SU-DHL-6 (cell line): ENCODE measurements at regions not wholly inside any gene's neighbourhood (a gene's known extent, or its start where the extent isn't known, plus 50 kb on each side); places are given as distances from the start of the nearest gene placed in this dataset.

Source experiments
- H2AFZ ChIP-seq: fragments of 200-600 bp; sonication (generic); 2 replicates; pipeline ENCODE4 v1.6.1; 2014; ENCODE audit warnings: low read depth, mild to moderate bottlenecking, moderate library complexity, mixed read lengths, antibody characterized with exemption, low read length; ENCODE audit not compliant: severe bottlenecking
- H3F3A ChIP-seq: fragments of 200-600 bp; shearing (Covaris generic); 2 replicates; pipeline ENCODE4 v1.6.0; 2016; ENCODE audit warnings: antibody characterized with exemption, mild to moderate bottlenecking; ENCODE audit not compliant: insufficient read depth
- H3K27ac ChIP-seq: fragments of 200-600 bp; sonication (generic); 2 replicates; pipeline ENCODE4 v1.5.1; 2016; ENCODE audit warnings: low read depth, mild to moderate bottlenecking, low read length, moderate library complexity, mixed read lengths
- H3K27me3 ChIP-seq: fragments of 200-600 bp; sonication (generic), shearing (Covaris generic); 2 replicates; pipeline ENCODE4 v1.6.0; 2014; ENCODE audit warnings: mild to moderate bottlenecking, low read length
- H3K36me3 ChIP-seq: fragments of 200-600 bp; sonication (generic); 2 replicates; pipeline ENCODE4 v1.6.1; 2014; ENCODE audit warnings: mild to moderate bottlenecking, low read length, mixed read lengths
- H3K4me2 ChIP-seq: fragments of 300-600, 200-600 bp; shearing (Covaris generic), sonication (generic); 2 replicates; pipeline ENCODE4 v1.6.0; 2014; ENCODE audit warnings: low read length, low read depth, mild to moderate bottlenecking; ENCODE audit not compliant: poor library complexity, severe bottlenecking
- H3K4me3 ChIP-seq: fragments of 200-600 bp; sonication (generic); 2 replicates; pipeline ENCODE4 v1.5.1; 2014; ENCODE audit warnings: antibody characterized with exemption, low read length, mild to moderate bottlenecking, mixed read lengths; ENCODE audit not compliant: insufficient read depth, poor library complexity, severe bottlenecking
- H3K79me2 ChIP-seq: fragments of 200-600 bp; sonication (generic); 2 replicates; pipeline ENCODE4 v1.6.1; 2014; ENCODE audit warnings: mild to moderate bottlenecking, low read length, moderate library complexity; ENCODE audit not compliant: insufficient read depth
- H3K9ac ChIP-seq: fragments of 200-600 bp; sonication (generic); 2 replicates; pipeline ENCODE4 v1.7.0; 2014; ENCODE audit warnings: mild to moderate bottlenecking, low read length
- H3K9me2 ChIP-seq: fragments of 200-600 bp; sonication (generic); replicated peaks from 2 replicates; pipeline ENCODE4 v1.6.1; 2014; ENCODE audit warnings: low read length; ENCODE audit not compliant: insufficient read depth
- H3K9me3 ChIP-seq: fragments of 200-600 bp; sonication (generic); 2 replicates; pipeline ENCODE4 v1.6.1; 2014; ENCODE audit warnings: low read length, mixed read lengths; ENCODE audit not compliant: insufficient read depth
- H4K20me1 ChIP-seq: fragments of 200-600 bp; sonication (generic); 2 replicates; pipeline ENCODE4 v1.6.1; 2014; ENCODE audit warnings: low read depth, mild to moderate bottlenecking, antibody characterized with exemption, low read length, moderate library complexity, mixed read lengths
- EZH2phosphoT487 ChIP-seq: fragments of 200-600 bp; sonication (generic), shearing (Covaris generic); conservative IDR thresholded peaks from 2 replicates; pipeline ENCODE4 v1.6.1; 2018; ENCODE audit warnings: mild to moderate bottlenecking, antibody characterized with exemption, low read length, moderate library complexity, mixed read lengths
- TF ChIP-seq, protein P1 (sequence below): fragments of 200-600 bp; sonication (generic); IDR thresholded peaks from one replicate; pipeline ENCODE4 v1.5.1; 2017; ENCODE audit warnings: antibody characterized with exemption, mild to moderate bottlenecking, low read length, moderate library complexity; ENCODE audit not compliant: insufficient read depth, poor library complexity, severe bottlenecking

DNA sequence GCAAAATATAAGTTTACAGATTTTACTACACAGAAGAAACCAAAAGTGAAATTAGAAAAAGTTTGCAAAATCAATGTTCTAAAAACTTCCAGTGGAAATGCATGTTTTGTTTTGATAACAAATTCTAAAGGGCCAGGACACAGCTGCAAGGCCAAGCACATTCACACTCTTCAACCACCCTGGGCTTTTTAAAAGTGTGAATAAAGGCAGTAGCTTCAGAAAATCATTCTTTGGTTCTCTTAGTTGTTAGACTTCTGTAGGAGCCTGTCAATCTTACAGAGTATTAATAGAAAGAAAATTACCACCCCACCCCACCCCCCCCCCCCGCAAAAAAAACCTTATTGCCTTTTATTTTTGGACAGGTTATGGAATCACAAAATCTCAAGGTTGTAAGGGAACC lies 105.2 kb upstream of the EGLN3 start:
- H3F3A ChIP-seq = no peaks in the 10 kb centered on the region
- H3K79me2 ChIP-seq = no peaks in the 10 kb centered on the region
- H2AFZ ChIP-seq = no peak overlapping the region
- no peak overlapping the region for H3K9ac ChIP-seq
- H3K9me2 ChIP-seq = no peaks in the 10 kb centered on the region
- no peak overlapping the region for H3K4me3 ChIP-seq
- H4K20me1 ChIP-seq = no peaks in the 10 kb centered on the region
- TF ChIP-seq EZH2phosphoT487 = no peak
- TF ChIP-seq, protein P1, sequence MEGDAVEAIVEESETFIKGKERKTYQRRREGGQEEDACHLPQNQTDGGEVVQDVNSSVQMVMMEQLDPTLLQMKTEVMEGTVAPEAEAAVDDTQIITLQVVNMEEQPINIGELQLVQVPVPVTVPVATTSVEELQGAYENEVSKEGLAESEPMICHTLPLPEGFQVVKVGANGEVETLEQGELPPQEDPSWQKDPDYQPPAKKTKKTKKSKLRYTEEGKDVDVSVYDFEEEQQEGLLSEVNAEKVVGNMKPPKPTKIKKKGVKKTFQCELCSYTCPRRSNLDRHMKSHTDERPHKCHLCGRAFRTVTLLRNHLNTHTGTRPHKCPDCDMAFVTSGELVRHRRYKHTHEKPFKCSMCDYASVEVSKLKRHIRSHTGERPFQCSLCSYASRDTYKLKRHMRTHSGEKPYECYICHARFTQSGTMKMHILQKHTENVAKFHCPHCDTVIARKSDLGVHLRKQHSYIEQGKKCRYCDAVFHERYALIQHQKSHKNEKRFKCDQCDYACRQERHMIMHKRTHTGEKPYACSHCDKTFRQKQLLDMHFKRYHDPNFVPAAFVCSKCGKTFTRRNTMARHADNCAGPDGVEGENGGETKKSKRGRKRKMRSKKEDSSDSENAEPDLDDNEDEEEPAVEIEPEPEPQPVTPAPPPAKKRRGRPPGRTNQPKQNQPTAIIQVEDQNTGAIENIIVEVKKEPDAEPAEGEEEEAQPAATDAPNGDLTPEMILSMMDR = no peak
- no peaks in the 10 kb centered on the region for H3K27me3 ChIP-seq
- no peaks in the 10 kb centered on the region for H3K36me3 ChIP-seq
- no peak overlapping the region for H3K27ac ChIP-seq
- no peaks in the 10 kb centered on the region for H3K9me3 ChIP-seq
- H3K4me2 ChIP-seq = no peak overlapping the region

DNA sequence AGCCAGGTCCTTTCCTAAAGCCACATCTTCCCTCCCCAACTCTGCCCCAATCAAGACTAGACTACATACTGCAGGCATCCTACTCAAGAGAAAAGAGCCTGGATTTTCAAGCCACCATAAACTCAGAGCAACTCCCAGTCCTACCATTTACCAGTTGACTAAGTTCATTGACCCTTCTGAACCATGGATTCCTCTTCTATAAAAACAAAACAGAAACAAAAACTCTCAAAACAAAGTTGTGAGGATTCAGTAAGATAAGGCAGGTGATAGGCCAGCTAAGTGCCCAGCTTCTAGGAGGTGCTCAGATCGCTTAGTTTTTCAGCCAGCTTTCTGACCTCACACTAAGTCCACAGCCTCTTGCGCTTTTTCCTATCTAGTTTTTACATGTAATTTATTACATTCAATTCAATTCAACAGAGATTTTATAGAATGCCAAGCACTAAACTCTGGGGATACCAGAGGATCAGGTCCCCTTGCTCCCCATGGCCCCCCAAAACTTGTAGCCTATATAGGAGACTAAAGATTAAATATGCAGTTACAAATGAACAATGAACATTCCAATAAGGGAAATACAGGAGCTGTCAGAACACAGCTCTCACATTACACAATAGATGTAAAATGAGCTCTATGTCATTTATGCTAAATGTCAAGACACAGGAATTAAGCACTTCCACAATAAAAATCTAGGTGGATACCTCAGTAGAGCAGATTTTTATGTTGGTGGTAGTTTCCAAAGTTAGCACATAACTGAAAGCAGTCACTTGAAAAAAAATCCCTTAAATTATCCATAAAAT lies 104.5 kb upstream of the EGLN3 start:
- no peak overlapping the region for H3K27ac ChIP-seq
- no peak overlapping the region for H3K9ac ChIP-seq
- no peaks in the 10 kb centered on the region for H3K9me3 ChIP-seq
- H3F3A ChIP-seq = no peaks in the 10 kb centered on the region
- no peaks in the 10 kb centered on the region for H3K9me2 ChIP-seq
- no peak overlapping the region for H3K4me2 ChIP-seq
- no peaks in the 10 kb centered on the region for H3K79me2 ChIP-seq
- H4K20me1 ChIP-seq = no peaks in the 10 kb centered on the region
- no peaks in the 10 kb centered on the region for H3K27me3 ChIP-seq
- H3K36me3 ChIP-seq = no peaks in the 10 kb centered on the region
- TF ChIP-seq, protein P1 = no peak
- no peak for TF ChIP-seq EZH2phosphoT487
- no peak overlapping the region for H3K4me3 ChIP-seq
- H2AFZ ChIP-seq = no peak overlapping the region

DNA sequence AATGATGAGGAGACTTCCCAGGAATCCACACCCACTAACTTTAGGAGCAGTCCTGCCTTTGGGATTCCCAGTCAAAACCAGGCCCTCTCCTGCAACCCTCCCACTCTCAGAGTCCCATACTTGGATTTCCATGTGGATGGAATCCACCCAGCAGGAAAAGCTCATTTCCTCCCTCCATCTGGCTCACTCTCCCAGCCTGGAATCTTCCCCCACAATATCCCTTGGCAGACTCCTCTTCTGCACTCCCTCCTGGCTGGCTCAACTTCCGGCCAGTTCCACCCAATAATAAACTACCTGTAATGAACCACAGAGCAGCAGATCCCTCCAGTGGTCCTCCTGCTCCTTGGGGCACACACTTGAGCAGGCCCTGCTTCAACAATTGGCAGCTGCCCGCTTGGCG lies 102.8 kb upstream of the EGLN3 start:
- TF ChIP-seq, protein P1 = no peak
- no peak for TF ChIP-seq EZH2phosphoT487
- Histone ChIP-seq H3K4me3 (no peak overlapping the region), H3K27ac (no peak overlapping the region), H3K9me3 (no peaks in the 10 kb centered on the region), H2AFZ (no peak overlapping the region), H3K27me3 (no peaks in the 10 kb centered on the region), H3K9me2 (no peaks in the 10 kb centered on the region), H4K20me1 (no peaks in the 10 kb centered on the region), H3K36me3 (no peaks in the 10 kb centered on the region), H3K9ac (no peak overlapping the region), H3K79me2 (no peaks in the 10 kb centered on the region), H3K4me2 (no peak overlapping the region), H3F3A (no peaks in the 10 kb centered on the region)
